Liver (tissue), 8 donors: ENCODE measurements at regions not wholly inside any gene's neighbourhood (a gene's known extent, or its start where the extent isn't known, plus 50 kb on each side); places are given as distances from the start of the nearest gene placed in this dataset.

Experiments used
- DNase-seq: peaks from one replicate; pipeline ENCODE4 v3.0.0-alpha.2; 2017; ENCODE audit warnings: low spot score
- H3K27ac ChIP-seq, 2 donors: one replicate each; pipeline ENCODE4 v1.7.0; 2013; ENCODE audit warnings: inconsistent platforms in 2 of 2, low read length in 2 of 2, control low read depth in 1 of 2, low read depth in 1 of 2, mild to moderate bottlenecking in 1 of 2
- H3K27me3 ChIP-seq, 4 donors: one replicate each; pipeline versions ENCODE4 v1.6.1 to v1.7.0; 2013; ENCODE audit warnings: low read length in 3 of 4, inconsistent platforms in 1 of 4, mild to moderate bottlenecking in 1 of 4, moderate library complexity in 1 of 4; ENCODE audit not compliant: control insufficient read depth in 4 of 4, insufficient read depth in 4 of 4
- H3K36me3 ChIP-seq, 4 donors: one replicate each; pipeline versions ENCODE4 v1.6.1 to v1.7.0; 2013; ENCODE audit warnings: low read length in 3 of 4, mild to moderate bottlenecking in 3 of 4, low read depth in 1 of 4, moderate library complexity in 1 of 4; ENCODE audit not compliant: control insufficient read depth in 4 of 4, insufficient read depth in 3 of 4
- H3K4me1 ChIP-seq, 4 donors: one replicate each; pipeline versions ENCODE4 v1.6.1 to v1.7.0; 2013; ENCODE audit warnings: low read length in 3 of 4, mild to moderate bottlenecking in 3 of 4, moderate library complexity in 1 of 4; ENCODE audit not compliant: control insufficient read depth in 4 of 4, insufficient read depth in 4 of 4
- H3K4me3 ChIP-seq, 3 donors: one replicate each; pipeline versions ENCODE4 v1.6.1 to v1.7.0; 2013; ENCODE audit warnings: low read length in 3 of 3, control low read depth in 1 of 3, low read depth in 1 of 3, mild to moderate bottlenecking in 1 of 3
- H3K9ac ChIP-seq, 2 donors: one replicate each; pipeline ENCODE4 v1.7.0; 2013; ENCODE audit warnings: low read length in 2 of 2, mild to moderate bottlenecking in 2 of 2, moderate library complexity in 2 of 2, control low read depth in 1 of 2, low read depth in 1 of 2
- H3K9me3 ChIP-seq, 4 donors: one replicate each; pipeline versions ENCODE4 v1.6.1 to v1.7.0; 2013; ENCODE audit warnings: low read length in 3 of 4; ENCODE audit not compliant: control insufficient read depth in 4 of 4
- ATF3 ChIP-seq: IDR thresholded peaks from 2 replicates; pipeline ENCODE4 v1.6.1; 2016; ENCODE audit warnings: antibody characterized with exemption
- EGR1 ChIP-seq, 2 donors: IDR thresholded peaks; 2 replicates each; pipeline ENCODE4 v1.6.1; 2016 to 2018; ENCODE audit warnings: antibody characterized with exemption in 2 of 2, low read depth in 2 of 2
- FOXA1 ChIP-seq: IDR thresholded peaks from 2 replicates; pipeline ENCODE4 v1.6.1; 2016; ENCODE audit warnings: antibody characterized with exemption
- FOXA2 ChIP-seq: IDR thresholded peaks from 2 replicates; pipeline ENCODE4 v1.6.1; 2016; ENCODE audit warnings: antibody characterized with exemption
- GABPA ChIP-seq, 2 donors: IDR thresholded peaks in 1 of 2; conservative IDR thresholded peaks in 1 of 2; 2 replicates each; pipeline ENCODE4 v1.6.1; 2016; ENCODE audit warnings: antibody characterized with exemption in 2 of 2, mild to moderate bottlenecking in 1 of 2, moderate library complexity in 1 of 2
- HNF4A ChIP-seq, 2 donors: conservative IDR thresholded peaks; 2 replicates each; pipeline ENCODE4 v1.6.1; 2016; ENCODE audit warnings: antibody characterized with exemption in 2 of 2, mild to moderate bottlenecking in 2 of 2
- HNF4G ChIP-seq: IDR thresholded peaks from 2 replicates; pipeline ENCODE4 v1.6.1; 2016; ENCODE audit warnings: antibody characterized with exemption
- JUND ChIP-seq, 2 donors: IDR thresholded peaks; 2 replicates each; pipeline ENCODE4 v1.6.1; 2016; ENCODE audit warnings: antibody characterized with exemption in 2 of 2
- RAD21 ChIP-seq, 2 donors: IDR thresholded peaks; 2 replicates each; pipeline ENCODE4 v1.6.1; 2016; ENCODE audit warnings: antibody characterized with exemption in 2 of 2, mild to moderate bottlenecking in 2 of 2
- SP1 ChIP-seq: IDR thresholded peaks from 2 replicates; pipeline ENCODE4 v1.6.1; 2018; ENCODE audit warnings: antibody characterized with exemption, mild to moderate bottlenecking
- TAF1 ChIP-seq: conservative IDR thresholded peaks from 2 replicates; pipeline ENCODE4 v1.6.1; 2016; ENCODE audit warnings: antibody characterized with exemption, mild to moderate bottlenecking
- YY1 ChIP-seq: IDR thresholded peaks from 2 replicates; pipeline ENCODE4 v1.6.1; 2016; ENCODE audit warnings: antibody characterized with exemption, mild to moderate bottlenecking
- WGBS: extraction: QIAGEN DNeasy Blood & Tissue Kit; methylation state at CpG from one replicate; pipeline ENCODE4 v1.1.7; 2013; 5-methylcytosine and 5-hydroxymethylcytosine counted together
- TF ChIP-seq, protein P1 (sequence below): IDR thresholded peaks from 2 replicates; pipeline ENCODE4 v1.6.1; 2016; ENCODE audit warnings: antibody characterized with exemption
- TF ChIP-seq, protein P2 (sequence below): IDR thresholded peaks from 2 replicates; pipeline ENCODE4 v1.6.1; 2016; ENCODE audit warnings: antibody characterized with exemption
- TF ChIP-seq, protein P3 (sequence below): IDR thresholded peaks from 2 replicates; pipeline ENCODE4 v1.6.1; 2016; ENCODE audit warnings: antibody characterized with exemption, mild to moderate bottlenecking
- TF ChIP-seq, protein P4 (sequence below): fragments of 150-350 bp; IDR thresholded peaks from 2 replicates; pipeline ENCODE4 v1.5.1; 2017; ENCODE audit warnings: improper control_type of control experiment, low read depth, low read length; ENCODE audit not compliant: missing input control
- donor health status: healthy.
- donor health status: healthy.
- donor health status: healthy.
- donor health status: healthy.
- donor health status: healthy.

DNA sequence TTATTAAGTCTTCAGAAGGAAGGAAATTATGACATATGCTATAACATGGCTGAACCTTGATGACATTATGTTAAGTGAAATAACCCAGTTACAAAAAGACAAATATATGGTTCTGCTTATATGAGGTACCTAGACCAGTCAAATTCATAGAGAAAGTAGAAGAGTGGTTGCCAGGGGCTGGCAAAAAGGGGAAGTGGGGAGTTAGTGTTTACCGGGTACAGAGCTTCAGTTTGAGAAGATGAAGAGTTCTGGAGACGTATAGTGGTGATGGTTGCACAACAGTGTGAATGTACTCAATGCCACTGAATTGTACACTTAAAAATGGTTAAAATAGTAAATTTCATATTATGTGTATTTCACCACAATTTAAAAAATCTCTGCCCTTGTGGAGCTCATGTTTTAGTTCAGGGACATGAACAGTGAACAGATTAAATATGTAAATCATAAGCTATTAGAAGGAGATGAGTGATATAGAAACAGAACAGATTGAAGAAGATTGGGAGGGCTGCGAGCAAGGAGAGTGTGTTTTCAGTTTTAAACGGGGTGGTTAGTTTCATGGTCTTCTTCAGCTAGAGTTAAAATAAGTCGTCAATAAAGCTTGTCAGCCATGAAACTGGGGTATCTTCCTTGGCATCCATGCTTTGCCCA, 355.2 kb downstream of the KCNRG start:
- no peak for DNase-seq

GRCh38 chr13:50374517-50374916, 359.3 kb downstream of the KCNRG start:
- H3K4me3 ChIP-seq: no peak overlapping the region
- peaks cover 3 to 17% (median 13%) of the 10 kb centered on the region in 4 donors for H3K4me1 ChIP-seq
- no peak overlapping the region for H3K9ac ChIP-seq
- H3K36me3 ChIP-seq: no peaks in the 10 kb centered on the region
- H3K27ac ChIP-seq: no peak overlapping the region
- 90% methylated on average over 6 of the region's 6 CpGs for WGBS
- DNase-seq: no peak
- H3K9me3 ChIP-seq: no peaks in the 10 kb centered on the region
- H3K27me3 ChIP-seq: no peaks in the 10 kb centered on the region
- no peak for TF ChIP-seq HNF4A (conservative IDR thresholded peaks at IDR 0.05)
- TF ChIP-seq, protein P1, sequence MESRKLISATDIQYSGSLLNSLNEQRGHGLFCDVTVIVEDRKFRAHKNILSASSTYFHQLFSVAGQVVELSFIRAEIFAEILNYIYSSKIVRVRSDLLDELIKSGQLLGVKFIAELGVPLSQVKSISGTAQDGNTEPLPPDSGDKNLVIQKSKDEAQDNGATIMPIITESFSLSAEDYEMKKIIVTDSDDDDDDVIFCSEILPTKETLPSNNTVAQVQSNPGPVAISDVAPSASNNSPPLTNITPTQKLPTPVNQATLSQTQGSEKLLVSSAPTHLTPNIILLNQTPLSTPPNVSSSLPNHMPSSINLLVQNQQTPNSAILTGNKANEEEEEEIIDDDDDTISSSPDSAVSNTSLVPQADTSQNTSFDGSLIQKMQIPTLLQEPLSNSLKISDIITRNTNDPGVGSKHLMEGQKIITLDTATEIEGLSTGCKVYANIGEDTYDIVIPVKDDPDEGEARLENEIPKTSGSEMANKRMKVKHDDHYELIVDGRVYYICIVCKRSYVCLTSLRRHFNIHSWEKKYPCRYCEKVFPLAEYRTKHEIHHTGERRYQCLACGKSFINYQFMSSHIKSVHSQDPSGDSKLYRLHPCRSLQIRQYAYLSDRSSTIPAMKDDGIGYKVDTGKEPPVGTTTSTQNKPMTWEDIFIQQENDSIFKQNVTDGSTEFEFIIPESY: no peak
- TF ChIP-seq JUND (IDR thresholded peaks at IDR 0.05): no peak
- TF ChIP-seq TAF1: no peak
- no peak for TF ChIP-seq FOXA2
- TF ChIP-seq, protein P2, sequence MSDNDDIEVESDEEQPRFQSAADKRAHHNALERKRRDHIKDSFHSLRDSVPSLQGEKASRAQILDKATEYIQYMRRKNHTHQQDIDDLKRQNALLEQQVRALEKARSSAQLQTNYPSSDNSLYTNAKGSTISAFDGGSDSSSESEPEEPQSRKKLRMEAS: no peak
- no peak for TF ChIP-seq YY1
- TF ChIP-seq, protein P3, sequence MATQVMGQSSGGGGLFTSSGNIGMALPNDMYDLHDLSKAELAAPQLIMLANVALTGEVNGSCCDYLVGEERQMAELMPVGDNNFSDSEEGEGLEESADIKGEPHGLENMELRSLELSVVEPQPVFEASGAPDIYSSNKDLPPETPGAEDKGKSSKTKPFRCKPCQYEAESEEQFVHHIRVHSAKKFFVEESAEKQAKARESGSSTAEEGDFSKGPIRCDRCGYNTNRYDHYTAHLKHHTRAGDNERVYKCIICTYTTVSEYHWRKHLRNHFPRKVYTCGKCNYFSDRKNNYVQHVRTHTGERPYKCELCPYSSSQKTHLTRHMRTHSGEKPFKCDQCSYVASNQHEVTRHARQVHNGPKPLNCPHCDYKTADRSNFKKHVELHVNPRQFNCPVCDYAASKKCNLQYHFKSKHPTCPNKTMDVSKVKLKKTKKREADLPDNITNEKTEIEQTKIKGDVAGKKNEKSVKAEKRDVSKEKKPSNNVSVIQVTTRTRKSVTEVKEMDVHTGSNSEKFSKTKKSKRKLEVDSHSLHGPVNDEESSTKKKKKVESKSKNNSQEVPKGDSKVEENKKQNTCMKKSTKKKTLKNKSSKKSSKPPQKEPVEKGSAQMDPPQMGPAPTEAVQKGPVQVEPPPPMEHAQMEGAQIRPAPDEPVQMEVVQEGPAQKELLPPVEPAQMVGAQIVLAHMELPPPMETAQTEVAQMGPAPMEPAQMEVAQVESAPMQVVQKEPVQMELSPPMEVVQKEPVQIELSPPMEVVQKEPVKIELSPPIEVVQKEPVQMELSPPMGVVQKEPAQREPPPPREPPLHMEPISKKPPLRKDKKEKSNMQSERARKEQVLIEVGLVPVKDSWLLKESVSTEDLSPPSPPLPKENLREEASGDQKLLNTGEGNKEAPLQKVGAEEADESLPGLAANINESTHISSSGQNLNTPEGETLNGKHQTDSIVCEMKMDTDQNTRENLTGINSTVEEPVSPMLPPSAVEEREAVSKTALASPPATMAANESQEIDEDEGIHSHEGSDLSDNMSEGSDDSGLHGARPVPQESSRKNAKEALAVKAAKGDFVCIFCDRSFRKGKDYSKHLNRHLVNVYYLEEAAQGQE: no peak
- no peak for TF ChIP-seq EGR1 (IDR thresholded peaks at IDR 0.05; ENCODE audit: low read depth in 2 of 2)
- TF ChIP-seq ATF3: no peak

More for the DNA sequence above, 355.2 kb downstream of the KCNRG start:
- Histone ChIP-seq H3K9ac (no peak overlapping the region), H3K4me1 (peaks cover 0 to 11% (median 8%) of the 10 kb centered on the region in 4 donors), H3K9me3 (no peaks in the 10 kb centered on the region), H3K27me3 (no peaks in the 10 kb centered on the region), H3K27ac (no peak overlapping the region), H3K36me3 (no peaks in the 10 kb centered on the region), H3K4me3 (no peak overlapping the region)
- TF ChIP-seq, protein P4, sequence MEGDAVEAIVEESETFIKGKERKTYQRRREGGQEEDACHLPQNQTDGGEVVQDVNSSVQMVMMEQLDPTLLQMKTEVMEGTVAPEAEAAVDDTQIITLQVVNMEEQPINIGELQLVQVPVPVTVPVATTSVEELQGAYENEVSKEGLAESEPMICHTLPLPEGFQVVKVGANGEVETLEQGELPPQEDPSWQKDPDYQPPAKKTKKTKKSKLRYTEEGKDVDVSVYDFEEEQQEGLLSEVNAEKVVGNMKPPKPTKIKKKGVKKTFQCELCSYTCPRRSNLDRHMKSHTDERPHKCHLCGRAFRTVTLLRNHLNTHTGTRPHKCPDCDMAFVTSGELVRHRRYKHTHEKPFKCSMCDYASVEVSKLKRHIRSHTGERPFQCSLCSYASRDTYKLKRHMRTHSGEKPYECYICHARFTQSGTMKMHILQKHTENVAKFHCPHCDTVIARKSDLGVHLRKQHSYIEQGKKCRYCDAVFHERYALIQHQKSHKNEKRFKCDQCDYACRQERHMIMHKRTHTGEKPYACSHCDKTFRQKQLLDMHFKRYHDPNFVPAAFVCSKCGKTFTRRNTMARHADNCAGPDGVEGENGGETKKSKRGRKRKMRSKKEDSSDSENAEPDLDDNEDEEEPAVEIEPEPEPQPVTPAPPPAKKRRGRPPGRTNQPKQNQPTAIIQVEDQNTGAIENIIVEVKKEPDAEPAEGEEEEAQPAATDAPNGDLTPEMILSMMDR: no peak
- TF ChIP-seq JUND (IDR thresholded peaks at IDR 0.05): no peak
- TF ChIP-seq, protein P1: no peak
- no peak for TF ChIP-seq YY1
- TF ChIP-seq, protein P2: no peak
- no peak for TF ChIP-seq SP1
- TF ChIP-seq FOXA1: no peak
- no peak for TF ChIP-seq TAF1
- no peak for TF ChIP-seq ATF3
- no peak for TF ChIP-seq RAD21 (IDR thresholded peaks at IDR 0.05)
- no peak for TF ChIP-seq HNF4G
- TF ChIP-seq GABPA (IDR thresholded peaks at IDR 0.05 in 1 of 2, conservative IDR thresholded peaks at IDR 0.05 in 1 of 2): no peak
- WGBS: 81% methylated on average over 5 of the region's 5 CpGs
